ENCODE measurements at regions not wholly inside any gene's neighbourhood (a gene's known extent, or its start where the extent isn't known, plus 50 kb on each side); places are given as distances from the start of the nearest gene placed in this dataset.
"Not testable (repeated sequence)": the region's sequence is repeated elsewhere in the genome, so short reads cannot be mapped to it uniquely, and the experiment has no call there.

DNA sequence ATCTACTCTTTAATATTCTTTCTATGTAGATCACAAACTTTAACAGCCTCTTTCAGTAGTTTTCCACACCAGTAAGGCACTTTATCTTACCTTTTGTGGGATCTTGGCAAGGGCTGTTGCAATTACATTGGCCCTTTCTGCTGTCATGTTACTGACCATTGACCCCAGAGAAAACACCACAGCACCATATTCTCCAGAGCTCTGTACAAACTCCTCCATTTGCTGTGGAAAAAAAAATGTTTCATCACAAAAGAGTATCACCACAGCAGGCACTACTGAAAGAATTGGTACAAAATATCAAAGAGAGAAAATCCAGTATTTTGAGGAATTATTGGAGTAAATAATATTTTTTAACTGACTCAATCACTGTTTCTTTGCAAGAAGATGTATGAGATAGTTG lies 62.3 kb upstream of the UGT2A3 start:
- not testable (repeated sequence) for H3K27ac ChIP-seq (ENCODE audit: low read depth, low read length)

DNA sequence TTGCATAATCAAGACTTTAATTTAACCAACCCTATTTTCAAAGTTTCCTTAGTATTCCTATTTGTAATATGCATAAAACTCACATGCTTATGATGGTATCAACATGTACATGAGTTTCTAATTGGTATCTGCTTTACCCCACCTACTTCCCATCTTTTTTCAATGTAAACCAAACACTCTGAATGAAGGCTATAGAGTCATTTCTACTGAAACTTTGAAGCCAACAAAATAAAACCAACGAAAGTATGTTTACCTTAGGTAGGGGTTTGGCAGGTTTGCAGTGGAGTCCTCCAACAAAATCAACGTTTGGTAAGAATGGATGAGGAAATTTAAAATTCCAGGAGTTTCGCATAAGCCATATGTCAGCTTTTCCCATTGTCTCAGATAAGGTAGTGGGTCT lies 66.4 kb upstream of the UGT2A3 start:
- peaks cover 14% of the 10 kb centered on the region for H3K4me1 ChIP-seq (ENCODE audit: insufficient read depth, low read length)
- not testable (repeated sequence) for H3K27me3 ChIP-seq (ENCODE audit: insufficient read depth, low read length); H3K27ac ChIP-seq (ENCODE audit: low read depth, low read length); H3K9ac ChIP-seq (ENCODE audit: low read depth, low read length); H3K9me3 ChIP-seq (ENCODE audit: insufficient read depth, low read depth, low read length); H3K4me3 ChIP-seq (ENCODE audit: low read length); H3K36me3 ChIP-seq (ENCODE audit: insufficient read depth, low read length)
- WGBS = 74% methylated on average over 2 of the region's 3 CpGs

More for the DNA sequence above, 62.3 kb upstream of the UGT2A3 start:
- H3K4me1 ChIP-seq (ENCODE audit: insufficient read depth, low read length); H3K4me3 ChIP-seq (ENCODE audit: low read length); H3K36me3 ChIP-seq (ENCODE audit: insufficient read depth, low read length); H3K9ac ChIP-seq (ENCODE audit: low read depth, low read length); H3K27me3 ChIP-seq (ENCODE audit: insufficient read depth, low read length); H3K9me3 ChIP-seq (ENCODE audit: insufficient read depth, low read depth, low read length): not testable (repeated sequence)

DNA sequence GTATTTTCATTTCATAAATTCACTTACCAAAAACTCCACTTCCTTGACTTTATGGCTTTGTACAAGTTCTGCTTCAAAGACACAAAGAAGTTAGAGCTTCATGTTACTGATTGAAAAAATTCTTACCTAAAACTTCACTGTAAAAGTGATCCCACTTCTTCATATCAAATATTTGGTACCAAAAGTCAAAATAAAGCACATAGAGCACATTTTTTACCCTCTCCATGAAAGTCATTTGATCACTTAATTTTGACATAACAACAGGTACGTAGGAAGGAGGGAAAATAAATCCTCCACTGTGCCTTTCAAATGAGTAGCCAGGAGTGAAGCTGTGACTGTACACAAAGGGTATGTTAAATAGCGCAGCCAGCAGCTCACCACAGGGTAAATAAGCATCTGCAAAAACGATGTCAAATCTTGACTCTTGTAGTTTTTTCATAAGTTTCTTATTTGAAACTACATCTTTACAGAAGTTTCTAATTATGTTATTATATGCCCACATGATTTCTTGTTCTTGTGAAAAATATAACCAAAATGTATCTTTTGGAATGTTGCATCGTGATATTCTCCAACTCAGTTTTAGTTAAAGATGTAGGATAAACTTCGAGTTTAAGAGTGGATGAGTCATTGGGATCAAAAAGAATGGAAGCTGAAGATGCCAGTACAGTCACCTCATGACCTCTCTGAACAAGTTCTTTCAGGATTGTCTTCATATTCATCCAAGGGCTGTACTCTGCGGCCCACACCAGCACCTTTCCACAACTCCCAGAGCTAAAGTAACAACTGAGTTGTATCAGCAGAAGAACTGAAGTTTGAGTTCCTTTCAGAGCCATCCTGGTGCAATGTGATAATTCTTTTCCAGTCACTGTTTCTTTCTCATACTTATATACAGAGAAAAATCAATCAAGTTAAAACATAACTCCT lies 68.2 kb upstream of the UGT2A3 start:
- H3K9me3 ChIP-seq (ENCODE audit: insufficient read depth, low read depth, low read length); H3K4me3 ChIP-seq (ENCODE audit: low read length); H3K27me3 ChIP-seq (ENCODE audit: insufficient read depth, low read length); H3K36me3 ChIP-seq (ENCODE audit: insufficient read depth, low read length); H3K9ac ChIP-seq (ENCODE audit: low read depth, low read length): not testable (repeated sequence)
- Histone ChIP-seq H3K27ac (ENCODE audit: low read depth, low read length) (peak overlapping the region; percentile 33), H3K4me1 (ENCODE audit: insufficient read depth, low read length) (peaks cover 23% of the 10 kb centered on the region)
- 62% methylated on average over 5 of the region's 6 CpGs for whole genome bisulfite sequencing

DNA sequence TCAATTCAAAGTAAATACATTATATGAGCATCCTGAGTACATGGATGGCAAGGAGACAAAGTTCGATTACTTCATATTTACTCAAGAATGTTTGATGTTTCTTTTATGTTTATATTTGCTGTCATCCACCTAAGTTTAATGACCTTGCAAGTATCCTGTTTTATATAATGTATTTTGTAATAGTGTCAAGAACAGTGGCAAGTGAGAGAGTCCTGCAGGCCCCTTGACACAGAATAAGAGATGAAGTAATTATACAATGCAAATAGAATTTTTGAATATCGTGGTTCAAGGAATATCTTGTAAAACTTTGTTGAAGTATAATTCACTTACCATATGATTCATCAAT lies 68.8 kb upstream of the UGT2A3 start:
- no CpG with 5 or more reads among the region's 2 CpGs for WGBS

DNA sequence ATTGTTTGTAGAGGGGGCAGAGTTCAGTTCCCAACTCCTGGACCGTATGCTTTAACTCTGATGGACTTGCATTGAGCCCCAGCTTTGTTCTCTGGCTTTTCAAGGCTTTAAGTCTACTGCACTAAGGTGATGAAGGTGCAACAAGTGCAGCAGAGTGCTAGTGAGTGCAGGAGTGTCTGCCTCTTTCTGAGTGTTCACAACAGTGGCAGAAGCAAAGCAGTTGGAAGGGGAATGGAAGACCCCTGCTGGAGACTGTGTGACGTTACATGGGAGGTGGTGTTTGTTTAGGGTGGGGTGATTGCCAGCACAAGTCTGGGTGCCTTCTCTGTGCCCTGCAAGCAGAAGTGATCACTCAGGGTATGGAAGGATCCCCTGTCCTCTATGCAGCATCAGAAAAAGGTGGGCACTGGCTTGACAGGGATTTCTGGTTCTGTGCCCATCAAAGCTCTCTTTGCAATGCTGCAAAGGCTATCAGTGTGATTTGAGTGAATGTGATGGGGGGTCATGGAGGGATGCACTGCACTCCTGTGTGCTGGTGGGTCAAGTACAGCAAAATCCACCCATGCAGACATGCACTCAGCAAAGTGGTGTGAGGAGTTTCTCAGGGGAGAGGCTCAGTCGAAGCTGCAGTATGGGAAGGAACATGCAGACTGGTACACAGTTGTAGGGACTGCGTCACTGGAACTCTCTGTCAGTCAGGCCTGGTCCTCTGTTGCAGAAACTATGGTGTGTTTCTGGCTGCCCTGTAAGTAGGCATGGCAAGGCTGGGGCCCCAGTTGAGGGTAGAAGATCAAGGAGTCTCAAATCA lies 70.9 kb upstream of the UGT2B7 start:
- Histone ChIP-seq H3K27ac (ENCODE audit: low read depth, low read length) (no peak overlapping the region), H3K4me3 (ENCODE audit: low read length) (no peak overlapping the region), H3K4me1 (ENCODE audit: insufficient read depth, low read length) (peaks cover 13% of the 10 kb centered on the region), H3K36me3 (ENCODE audit: insufficient read depth, low read length) (no peaks in the 10 kb centered on the region), H3K9ac (ENCODE audit: low read depth, low read length) (no peak overlapping the region), H3K27me3 (ENCODE audit: insufficient read depth, low read length) (no peaks in the 10 kb centered on the region), H3K9me3 (ENCODE audit: insufficient read depth, low read depth, low read length) (no peaks in the 10 kb centered on the region)
- WGBS = 71% methylated on average over 4 of the region's 4 CpGs

More for the DNA sequence above, 68.8 kb upstream of the UGT2A3 start:
- not testable (repeated sequence) for H3K9me3 ChIP-seq (ENCODE audit: insufficient read depth, low read depth, low read length); H3K27ac ChIP-seq (ENCODE audit: low read depth, low read length); H3K27me3 ChIP-seq (ENCODE audit: insufficient read depth, low read length); H3K9ac ChIP-seq (ENCODE audit: low read depth, low read length); H3K4me3 ChIP-seq (ENCODE audit: low read length); H3K36me3 ChIP-seq (ENCODE audit: insufficient read depth, low read length)
- peaks cover 25% of the 10 kb centered on the region for H3K4me1 ChIP-seq (ENCODE audit: insufficient read depth, low read length)

DNA sequence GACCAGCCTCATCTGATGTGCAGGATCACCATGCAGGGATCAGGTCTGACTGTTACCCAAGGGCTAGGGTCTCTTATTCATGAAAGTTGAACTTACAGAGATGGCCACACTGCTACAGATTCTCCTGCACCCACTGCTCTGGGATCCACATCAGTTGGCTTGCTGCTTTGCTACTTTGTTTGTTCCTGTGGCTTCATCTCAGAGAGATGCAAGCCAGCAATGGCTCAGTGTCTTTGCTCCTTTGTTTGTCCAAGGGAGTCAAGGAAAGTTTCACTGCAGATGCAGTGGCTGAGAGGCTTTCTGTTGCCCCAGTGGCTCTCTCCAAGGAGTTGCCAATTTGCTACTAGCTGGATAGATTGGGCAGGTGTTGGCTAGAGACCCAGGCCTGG lies 70.3 kb upstream of the UGT2B7 start:
- H3K4me3 ChIP-seq (ENCODE audit: low read length) = no peak overlapping the region
- H3K36me3 ChIP-seq (ENCODE audit: insufficient read depth, low read length) = no peaks in the 10 kb centered on the region
- no peaks in the 10 kb centered on the region for H3K27me3 ChIP-seq (ENCODE audit: insufficient read depth, low read length)
- no peak overlapping the region for H3K27ac ChIP-seq (ENCODE audit: low read depth, low read length)
- H3K4me1 ChIP-seq (ENCODE audit: insufficient read depth, low read length) = peaks cover 11% of the 10 kb centered on the region
- no peak overlapping the region for H3K9ac ChIP-seq (ENCODE audit: low read depth, low read length)
- H3K9me3 ChIP-seq (ENCODE audit: insufficient read depth, low read depth, low read length) = no peaks in the 10 kb centered on the region

DNA sequence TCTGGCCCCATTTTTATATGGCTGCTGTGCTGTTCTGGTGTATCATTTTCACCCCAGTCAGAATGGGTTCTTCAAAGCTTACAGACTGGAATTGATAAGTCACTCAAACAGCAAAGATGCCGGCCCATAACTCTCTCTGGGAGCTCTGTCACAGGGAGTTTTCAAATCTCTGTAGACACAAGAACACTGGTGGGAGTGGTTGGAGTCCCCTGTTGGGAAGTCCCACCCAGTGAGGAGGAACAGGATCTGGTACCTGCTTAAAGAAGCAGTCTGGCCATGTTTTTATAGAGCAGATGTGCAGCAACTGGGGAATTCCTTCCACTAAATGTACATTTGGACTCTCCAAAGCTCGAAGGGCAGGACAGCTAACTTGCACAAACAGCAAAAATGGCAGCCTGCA lies 69.3 kb upstream of the UGT2B7 start:
- peaks cover 11% of the 10 kb centered on the region for H3K4me1 ChIP-seq (ENCODE audit: insufficient read depth, low read length)
- no peak overlapping the region for H3K27ac ChIP-seq (ENCODE audit: low read depth, low read length)
- no peaks in the 10 kb centered on the region for H3K27me3 ChIP-seq (ENCODE audit: insufficient read depth, low read length)
- H3K36me3 ChIP-seq (ENCODE audit: insufficient read depth, low read length) = no peaks in the 10 kb centered on the region
- H3K4me3 ChIP-seq (ENCODE audit: low read length) = no peak overlapping the region
- H3K9me3 ChIP-seq (ENCODE audit: insufficient read depth, low read depth, low read length) = no peaks in the 10 kb centered on the region
- WGBS = 88% methylated on average over 2 of the region's 2 CpGs
- H3K9ac ChIP-seq (ENCODE audit: low read depth, low read length) = no peak overlapping the region

DNA sequence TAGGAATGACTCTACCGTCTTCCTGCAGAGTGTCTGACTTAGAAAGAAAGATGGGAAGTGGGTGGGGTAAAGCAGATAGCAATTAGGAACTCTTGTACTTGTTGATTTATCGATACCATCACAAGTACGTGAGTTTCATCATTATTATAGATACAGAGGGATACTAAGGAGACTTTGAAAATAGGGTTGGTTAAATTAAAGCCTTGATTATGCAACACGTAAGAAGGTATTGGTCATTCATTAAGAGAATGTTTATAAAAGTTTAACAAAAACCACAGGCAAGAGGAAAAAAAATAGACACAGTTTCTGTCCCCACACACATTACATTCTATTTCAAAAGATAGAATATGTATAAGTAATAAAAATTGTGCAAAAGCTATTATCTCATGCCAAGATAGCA lies 65.9 kb upstream of the UGT2B7 start:
- no peak overlapping the region for H3K9ac ChIP-seq (ENCODE audit: low read depth, low read length)
- 96% methylated on average over 3 of the region's 4 CpGs for WGBS
- H3K9me3 ChIP-seq (ENCODE audit: insufficient read depth, low read depth, low read length) = 0 out of 2 replicates have a peak, but pooled peaks cover 3% of the 10 kb centered on the region

DNA sequence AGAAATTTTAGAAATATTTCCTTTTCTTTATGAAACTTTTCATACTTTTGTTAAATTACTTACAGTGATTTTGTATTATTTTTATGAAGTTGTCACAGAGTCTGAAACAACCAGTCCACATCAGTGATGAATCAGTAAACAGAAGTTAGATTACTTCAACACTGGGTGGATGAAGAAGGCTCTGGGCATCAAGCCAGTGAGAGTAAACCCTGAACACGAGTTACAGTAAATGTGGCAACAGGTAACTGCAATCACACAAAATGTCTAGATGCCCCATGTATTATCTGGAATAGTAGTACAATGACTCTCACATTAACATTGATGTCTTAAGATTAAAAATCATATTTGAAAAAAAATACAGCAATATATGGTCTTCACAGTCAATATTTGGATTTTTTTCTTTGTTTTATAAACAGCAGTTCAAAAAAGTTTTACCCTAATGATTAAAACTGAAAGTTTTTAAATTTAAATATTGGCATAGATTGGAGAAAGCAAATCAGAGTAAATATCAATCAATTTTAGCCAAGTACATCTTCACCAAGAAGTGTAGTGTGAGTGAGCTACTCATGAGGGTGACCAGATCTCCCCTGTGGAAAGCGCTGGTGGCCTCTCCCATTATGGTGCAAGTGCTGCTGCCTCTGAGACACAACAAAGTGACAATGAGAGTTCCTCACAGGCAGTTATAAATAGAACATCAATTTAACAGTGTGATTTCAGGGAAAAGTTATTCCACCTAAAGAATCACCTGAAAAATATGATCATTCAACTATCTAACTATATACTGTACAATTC lies 63.2 kb upstream of the UGT2B7 start:
- Histone ChIP-seq H3K9me3 (ENCODE audit: insufficient read depth, low read depth, low read length) (peaks cover 9% of the 10 kb centered on the region; the same call in 1 of the 2 replicates), H3K36me3 (ENCODE audit: insufficient read depth, low read length) (no peaks in the 10 kb centered on the region), H3K4me3 (ENCODE audit: low read length) (no peak overlapping the region), H3K27me3 (ENCODE audit: insufficient read depth, low read length) (no peaks in the 10 kb centered on the region), H3K27ac (ENCODE audit: low read depth, low read length) (no peak overlapping the region), H3K4me1 (ENCODE audit: insufficient read depth, low read length) (no peaks in the 10 kb centered on the region), H3K9ac (ENCODE audit: low read depth, low read length) (no peak overlapping the region)
- 100% methylated on average over 2 of the region's 2 CpGs for WGBS

More for the DNA sequence above, 65.9 kb upstream of the UGT2B7 start:
- Histone ChIP-seq H3K27me3 (ENCODE audit: insufficient read depth, low read length) (no peaks in the 10 kb centered on the region), H3K27ac (ENCODE audit: low read depth, low read length) (no peak overlapping the region), H3K4me3 (ENCODE audit: low read length) (no peak overlapping the region), H3K4me1 (ENCODE audit: insufficient read depth, low read length) (no peaks in the 10 kb centered on the region), H3K36me3 (ENCODE audit: insufficient read depth, low read length) (no peaks in the 10 kb centered on the region)

DNA sequence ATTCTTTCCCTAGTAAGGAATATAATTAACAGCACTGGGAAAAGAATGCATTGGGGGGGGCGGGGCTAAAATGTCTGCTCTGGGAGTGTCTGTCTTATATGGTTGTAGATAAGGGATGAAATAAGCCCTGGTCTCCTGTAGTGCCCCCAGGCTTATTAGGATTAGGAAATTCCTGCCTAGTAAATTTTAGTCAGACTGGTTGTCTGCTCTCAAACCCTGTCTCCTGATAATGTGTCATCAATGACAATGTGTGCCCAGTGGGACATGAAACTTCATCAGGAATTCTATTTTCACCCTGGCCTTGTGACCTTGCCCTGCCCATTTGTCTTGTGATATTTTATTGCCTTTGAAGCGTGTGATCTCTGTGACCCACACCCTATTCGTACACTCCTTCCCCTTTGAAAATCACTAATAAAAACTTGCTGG lies 61.9 kb upstream of the UGT2B7 start:
- H3K9ac ChIP-seq (ENCODE audit: low read depth, low read length); H3K4me3 ChIP-seq (ENCODE audit: low read length); H3K9me3 ChIP-seq (ENCODE audit: insufficient read depth, low read depth, low read length); H3K4me1 ChIP-seq (ENCODE audit: insufficient read depth, low read length); H3K36me3 ChIP-seq (ENCODE audit: insufficient read depth, low read length); H3K27me3 ChIP-seq (ENCODE audit: insufficient read depth, low read length); H3K27ac ChIP-seq (ENCODE audit: low read depth, low read length): not testable (repeated sequence)
- WGBS = 88% methylated on average over 3 of the region's 3 CpGs

DNA sequence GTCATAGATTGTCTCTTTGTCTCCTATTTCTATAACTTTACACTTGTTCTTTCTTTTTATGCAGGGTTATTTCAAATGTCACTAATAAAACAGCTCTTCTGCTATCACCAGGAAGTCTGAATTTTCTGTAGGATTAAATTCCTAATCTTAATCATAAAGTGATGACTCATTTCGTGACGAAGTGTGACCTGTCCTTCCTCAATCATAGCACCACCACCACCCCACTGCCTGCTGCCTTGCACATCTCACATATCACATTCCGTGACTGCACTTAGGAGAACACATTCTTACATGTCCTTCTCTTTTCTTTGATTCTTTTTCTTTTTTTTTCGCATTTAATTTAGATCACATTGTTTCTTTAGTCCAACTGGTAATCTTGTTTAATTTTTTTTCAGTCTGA lies 57.7 kb upstream of the UGT2B7 start:
- Histone ChIP-seq H3K4me1 (ENCODE audit: insufficient read depth, low read length) (no peaks in the 10 kb centered on the region), H3K4me3 (ENCODE audit: low read length) (no peak overlapping the region), H3K36me3 (ENCODE audit: insufficient read depth, low read length) (no peaks in the 10 kb centered on the region), H3K27ac (ENCODE audit: low read depth, low read length) (no peak overlapping the region), H3K9ac (ENCODE audit: low read depth, low read length) (no peak overlapping the region), H3K9me3 (ENCODE audit: insufficient read depth, low read depth, low read length) (peaks cover 6% of the 10 kb centered on the region; the same call in 1 of the 2 replicates), H3K27me3 (ENCODE audit: insufficient read depth, low read length) (no peaks in the 10 kb centered on the region)
- WGBS = 98% methylated on average over 4 of the region's 4 CpGs
